HEK293T (cell line): ENCODE measurements at regions not wholly inside any gene's neighbourhood (a gene's known extent, or its start where the extent isn't known, plus 50 kb on each side); places are given as distances from the start of the nearest gene placed in this dataset.

Experiments
- ARNT ChIP-seq: fragments of 450-650 bp; IDR thresholded peaks from 2 replicates; pipeline ENCODE4 v1.6.1; 2017; ENCODE audit warnings: mild to moderate bottlenecking
- BHLHE40 ChIP-seq: fragments of 450-650 bp; IDR thresholded peaks from 2 replicates; pipeline ENCODE4 v1.6.1; 2016; ENCODE audit warnings: mild to moderate bottlenecking, moderate library complexity, borderline replicate concordance
- FOXA1 ChIP-seq: fragments of 450-650 bp; IDR thresholded peaks from 2 replicates; pipeline ENCODE4 v1.6.1; 2016; ENCODE audit warnings: mild to moderate bottlenecking
- FOXK2 ChIP-seq: fragments of 450-650 bp; IDR thresholded peaks from 2 replicates; pipeline ENCODE4 v1.6.1; 2016; ENCODE audit warnings: mild to moderate bottlenecking
- FOXM1 ChIP-seq: fragments of 450-650 bp; IDR thresholded peaks from 2 replicates; pipeline ENCODE4 v1.6.1; 2017; ENCODE audit warnings: mild to moderate bottlenecking, borderline replicate concordance
- HDGF ChIP-seq: fragments of 450-650 bp; IDR thresholded peaks from 2 replicates; pipeline ENCODE4 v1.6.1; 2017; ENCODE audit warnings: antibody characterized with exemption, borderline replicate concordance
- L3MBTL2 ChIP-seq: fragments of 450-650 bp; conservative IDR thresholded peaks from 2 replicates; pipeline ENCODE4 v1.6.1; 2016; ENCODE audit warnings: mild to moderate bottlenecking
- LEF1 ChIP-seq: fragments of 450-650 bp; IDR thresholded peaks from 2 replicates; pipeline ENCODE4 v1.6.1; 2017; ENCODE audit warnings: mild to moderate bottlenecking, borderline replicate concordance
- NFRKB ChIP-seq: fragments of 450-650 bp; IDR thresholded peaks from 2 replicates; pipeline ENCODE4 v1.6.1; 2016; ENCODE audit warnings: mild to moderate bottlenecking, moderate library complexity
- SP1 ChIP-seq: fragments of 450-650 bp; IDR thresholded peaks from 2 replicates; pipeline ENCODE4 v1.6.1; 2017
- SUZ12 ChIP-seq: fragments of 450-650 bp; IDR thresholded peaks from 2 replicates; pipeline ENCODE4 v1.6.1; 2016; ENCODE audit warnings: mild to moderate bottlenecking
- TARDBP ChIP-seq: fragments of 450-650 bp; IDR thresholded peaks from 2 replicates; pipeline ENCODE4 v1.6.1; 2016
- ZNF384 ChIP-seq: fragments of 450-650 bp; IDR thresholded peaks from 2 replicates; pipeline ENCODE4 v1.6.1; 2016
- TF ChIP-seq, protein P1 (sequence below): fragments of 450-650 bp; IDR thresholded peaks from 2 replicates; pipeline ENCODE4 v1.6.1; 2016

DNA sequence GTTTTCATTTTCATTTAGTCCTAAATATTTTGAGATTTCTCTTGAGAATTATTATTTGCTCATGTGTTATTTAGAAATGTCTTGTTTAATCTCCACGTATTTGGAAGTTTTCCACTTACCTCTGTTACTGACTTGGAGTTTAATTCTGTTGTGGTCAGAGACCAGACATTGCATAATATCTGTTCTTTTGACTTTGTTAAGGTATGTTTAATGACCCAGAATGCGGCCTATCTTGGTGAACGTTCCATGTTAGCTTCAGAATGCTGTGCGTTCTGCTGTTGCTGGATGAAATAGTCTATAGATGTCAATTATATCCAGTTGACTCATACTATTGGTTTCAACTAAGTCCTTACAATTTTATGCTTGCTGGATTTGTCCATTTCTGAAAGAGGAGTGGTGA is 325.3 kb upstream of the TARS1 start:
- TF ChIP-seq TARDBP (no peak), BHLHE40 (no peak), L3MBTL2 (no peak), SP1 (no peak), HDGF (no peak), SUZ12 (no peak), FOXA1 (no peak), ARNT (no peak), NFRKB (no peak), LEF1 (no peak), FOXK2 (no peak), ZNF384 (no peak), FOXM1 (no peak)
- TF ChIP-seq, protein P1, sequence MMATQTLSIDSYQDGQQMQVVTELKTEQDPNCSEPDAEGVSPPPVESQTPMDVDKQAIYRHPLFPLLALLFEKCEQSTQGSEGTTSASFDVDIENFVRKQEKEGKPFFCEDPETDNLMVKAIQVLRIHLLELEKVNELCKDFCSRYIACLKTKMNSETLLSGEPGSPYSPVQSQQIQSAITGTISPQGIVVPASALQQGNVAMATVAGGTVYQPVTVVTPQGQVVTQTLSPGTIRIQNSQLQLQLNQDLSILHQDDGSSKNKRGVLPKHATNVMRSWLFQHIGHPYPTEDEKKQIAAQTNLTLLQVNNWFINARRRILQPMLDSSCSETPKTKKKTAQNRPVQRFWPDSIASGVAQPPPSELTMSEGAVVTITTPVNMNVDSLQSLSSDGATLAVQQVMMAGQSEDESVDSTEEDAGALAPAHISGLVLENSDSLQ: no peak
